ENCODE measurements at regions not wholly inside any gene's neighbourhood (a gene's known extent, or its start where the extent isn't known, plus 50 kb on each side); places are given as distances from the start of the nearest gene placed in this dataset.

DNA sequence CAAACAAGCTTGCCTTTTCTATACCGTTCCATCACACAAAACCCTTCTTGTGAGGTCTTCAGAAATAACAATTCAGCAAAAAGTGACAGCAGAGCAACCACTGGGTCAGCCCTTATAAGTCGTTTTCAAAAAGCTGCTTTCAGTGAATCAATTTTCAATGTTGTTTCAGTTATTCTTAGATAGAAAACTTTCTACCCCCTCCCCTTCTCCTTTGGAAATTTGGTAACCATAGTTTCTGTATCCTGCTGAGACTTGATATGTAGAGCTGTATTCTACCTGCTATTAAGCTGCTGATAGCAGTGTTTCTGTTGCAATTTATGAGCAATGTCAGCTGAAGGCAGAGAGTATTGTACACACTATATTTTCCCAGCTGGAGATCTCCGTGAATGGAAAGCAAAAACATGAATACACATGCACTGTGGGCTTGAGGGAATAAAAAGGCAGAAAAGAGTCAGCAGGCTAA lies 75.7 kb downstream of the ZNF608 start (continued):
- TF ChIP-seq, protein P1, sequence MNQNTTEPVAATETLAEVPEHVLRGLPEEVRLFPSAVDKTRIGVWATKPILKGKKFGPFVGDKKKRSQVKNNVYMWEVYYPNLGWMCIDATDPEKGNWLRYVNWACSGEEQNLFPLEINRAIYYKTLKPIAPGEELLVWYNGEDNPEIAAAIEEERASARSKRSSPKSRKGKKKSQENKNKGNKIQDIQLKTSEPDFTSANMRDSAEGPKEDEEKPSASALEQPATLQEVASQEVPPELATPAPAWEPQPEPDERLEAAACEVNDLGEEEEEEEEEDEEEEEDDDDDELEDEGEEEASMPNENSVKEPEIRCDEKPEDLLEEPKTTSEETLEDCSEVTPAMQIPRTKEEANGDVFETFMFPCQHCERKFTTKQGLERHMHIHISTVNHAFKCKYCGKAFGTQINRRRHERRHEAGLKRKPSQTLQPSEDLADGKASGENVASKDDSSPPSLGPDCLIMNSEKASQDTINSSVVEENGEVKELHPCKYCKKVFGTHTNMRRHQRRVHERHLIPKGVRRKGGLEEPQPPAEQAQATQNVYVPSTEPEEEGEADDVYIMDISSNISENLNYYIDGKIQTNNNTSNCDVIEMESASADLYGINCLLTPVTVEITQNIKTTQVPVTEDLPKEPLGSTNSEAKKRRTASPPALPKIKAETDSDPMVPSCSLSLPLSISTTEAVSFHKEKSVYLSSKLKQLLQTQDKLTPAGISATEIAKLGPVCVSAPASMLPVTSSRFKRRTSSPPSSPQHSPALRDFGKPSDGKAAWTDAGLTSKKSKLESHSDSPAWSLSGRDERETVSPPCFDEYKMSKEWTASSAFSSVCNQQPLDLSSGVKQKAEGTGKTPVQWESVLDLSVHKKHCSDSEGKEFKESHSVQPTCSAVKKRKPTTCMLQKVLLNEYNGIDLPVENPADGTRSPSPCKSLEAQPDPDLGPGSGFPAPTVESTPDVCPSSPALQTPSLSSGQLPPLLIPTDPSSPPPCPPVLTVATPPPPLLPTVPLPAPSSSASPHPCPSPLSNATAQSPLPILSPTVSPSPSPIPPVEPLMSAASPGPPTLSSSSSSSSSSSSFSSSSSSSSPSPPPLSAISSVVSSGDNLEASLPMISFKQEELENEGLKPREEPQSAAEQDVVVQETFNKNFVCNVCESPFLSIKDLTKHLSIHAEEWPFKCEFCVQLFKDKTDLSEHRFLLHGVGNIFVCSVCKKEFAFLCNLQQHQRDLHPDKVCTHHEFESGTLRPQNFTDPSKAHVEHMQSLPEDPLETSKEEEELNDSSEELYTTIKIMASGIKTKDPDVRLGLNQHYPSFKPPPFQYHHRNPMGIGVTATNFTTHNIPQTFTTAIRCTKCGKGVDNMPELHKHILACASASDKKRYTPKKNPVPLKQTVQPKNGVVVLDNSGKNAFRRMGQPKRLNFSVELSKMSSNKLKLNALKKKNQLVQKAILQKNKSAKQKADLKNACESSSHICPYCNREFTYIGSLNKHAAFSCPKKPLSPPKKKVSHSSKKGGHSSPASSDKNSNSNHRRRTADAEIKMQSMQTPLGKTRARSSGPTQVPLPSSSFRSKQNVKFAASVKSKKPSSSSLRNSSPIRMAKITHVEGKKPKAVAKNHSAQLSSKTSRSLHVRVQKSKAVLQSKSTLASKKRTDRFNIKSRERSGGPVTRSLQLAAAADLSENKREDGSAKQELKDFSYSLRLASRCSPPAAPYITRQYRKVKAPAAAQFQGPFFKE (tag by site-specific recombination; IDR thresholded peaks at IDR 0.05; ENCODE audit: borderline replicate concordance) = no peak
- TF ChIP-seq ZXDB (tag by site-specific recombination; IDR thresholded peaks at IDR 0.05) (peak; percentile 77; the same call in 1 of the 2 replicates), ZNF133 (tag by site-specific recombination; IDR thresholded peaks at IDR 0.05) (no peak), ZNF433 (tag by site-specific recombination; IDR thresholded peaks at IDR 0.05; ENCODE audit: low read depth) (no peak), ZNF530 (tag by site-specific recombination; IDR thresholded peaks at IDR 0.05; ENCODE audit: low read depth) (no peak), ZNF214 (tag by site-specific recombination; IDR thresholded peaks at IDR 0.05; ENCODE audit: borderline replicate concordance) (no peak), ZNF501 (tag by site-specific recombination; IDR thresholded peaks at IDR 0.05) (no peak), ZNF404 (tag by site-specific recombination; IDR thresholded peaks at IDR 0.05) (no peak), GLI4 (tag by site-specific recombination; IDR thresholded peaks at IDR 0.05) (no peak), KLF8 (tag by site-specific recombination; IDR thresholded peaks at IDR 0.05) (no peak), OSR2 (tag by site-specific recombination; IDR thresholded peaks at IDR 0.05) (peak; percentile 34), ZBTB20 (tag by site-specific recombination; IDR thresholded peaks at IDR 0.05) (no peak; the same call in 1 of the 2 replicates), GLI2 (tag by site-specific recombination; IDR thresholded peaks at IDR 0.05; ENCODE audit: borderline replicate concordance, low read depth) (no peak), ZNF155 (tag by site-specific recombination; IDR thresholded peaks at IDR 0.05) (no peak), ZNF341 (tag by site-specific recombination; IDR thresholded peaks at IDR 0.05; ENCODE audit: low read depth) (no peak), ZNF585B (tag by site-specific recombination; IDR thresholded peaks at IDR 0.05) (no peak), ZNF837 (tag by site-specific recombination; IDR thresholded peaks at IDR 0.05) (no peak)
- TF ChIP-seq, protein P2, sequence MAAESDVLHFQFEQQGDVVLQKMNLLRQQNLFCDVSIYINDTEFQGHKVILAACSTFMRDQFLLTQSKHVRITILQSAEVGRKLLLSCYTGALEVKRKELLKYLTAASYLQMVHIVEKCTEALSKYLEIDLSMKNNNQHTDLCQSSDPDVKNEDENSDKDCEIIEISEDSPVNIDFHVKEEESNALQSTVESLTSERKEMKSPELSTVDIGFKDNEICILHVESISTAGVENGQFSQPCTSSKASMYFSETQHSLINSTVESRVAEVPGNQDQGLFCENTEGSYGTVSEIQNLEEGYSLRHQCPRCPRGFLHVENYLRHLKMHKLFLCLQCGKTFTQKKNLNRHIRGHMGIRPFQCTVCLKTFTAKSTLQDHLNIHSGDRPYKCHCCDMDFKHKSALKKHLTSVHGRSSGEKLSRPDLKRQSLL (tag by site-specific recombination; IDR thresholded peaks at IDR 0.05) = no peak
- TF ChIP-seq, protein P3, sequence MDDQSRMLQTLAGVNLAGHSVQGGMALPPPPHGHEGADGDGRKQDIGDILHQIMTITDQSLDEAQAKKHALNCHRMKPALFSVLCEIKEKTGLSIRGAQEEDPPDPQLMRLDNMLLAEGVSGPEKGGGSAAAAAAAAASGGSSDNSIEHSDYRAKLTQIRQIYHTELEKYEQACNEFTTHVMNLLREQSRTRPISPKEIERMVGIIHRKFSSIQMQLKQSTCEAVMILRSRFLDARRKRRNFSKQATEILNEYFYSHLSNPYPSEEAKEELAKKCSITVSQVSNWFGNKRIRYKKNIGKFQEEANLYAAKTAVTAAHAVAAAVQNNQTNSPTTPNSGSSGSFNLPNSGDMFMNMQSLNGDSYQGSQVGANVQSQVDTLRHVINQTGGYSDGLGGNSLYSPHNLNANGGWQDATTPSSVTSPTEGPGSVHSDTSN (CRISPR knock-in tag; IDR thresholded peaks at IDR 0.05) = no peak
- TF ChIP-seq, protein P4, sequence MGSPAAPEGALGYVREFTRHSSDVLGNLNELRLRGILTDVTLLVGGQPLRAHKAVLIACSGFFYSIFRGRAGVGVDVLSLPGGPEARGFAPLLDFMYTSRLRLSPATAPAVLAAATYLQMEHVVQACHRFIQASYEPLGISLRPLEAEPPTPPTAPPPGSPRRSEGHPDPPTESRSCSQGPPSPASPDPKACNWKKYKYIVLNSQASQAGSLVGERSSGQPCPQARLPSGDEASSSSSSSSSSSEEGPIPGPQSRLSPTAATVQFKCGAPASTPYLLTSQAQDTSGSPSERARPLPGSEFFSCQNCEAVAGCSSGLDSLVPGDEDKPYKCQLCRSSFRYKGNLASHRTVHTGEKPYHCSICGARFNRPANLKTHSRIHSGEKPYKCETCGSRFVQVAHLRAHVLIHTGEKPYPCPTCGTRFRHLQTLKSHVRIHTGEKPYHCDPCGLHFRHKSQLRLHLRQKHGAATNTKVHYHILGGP (tag by site-specific recombination; IDR thresholded peaks at IDR 0.05) = peak; percentile 96
- TF ChIP-seq, protein P5, sequence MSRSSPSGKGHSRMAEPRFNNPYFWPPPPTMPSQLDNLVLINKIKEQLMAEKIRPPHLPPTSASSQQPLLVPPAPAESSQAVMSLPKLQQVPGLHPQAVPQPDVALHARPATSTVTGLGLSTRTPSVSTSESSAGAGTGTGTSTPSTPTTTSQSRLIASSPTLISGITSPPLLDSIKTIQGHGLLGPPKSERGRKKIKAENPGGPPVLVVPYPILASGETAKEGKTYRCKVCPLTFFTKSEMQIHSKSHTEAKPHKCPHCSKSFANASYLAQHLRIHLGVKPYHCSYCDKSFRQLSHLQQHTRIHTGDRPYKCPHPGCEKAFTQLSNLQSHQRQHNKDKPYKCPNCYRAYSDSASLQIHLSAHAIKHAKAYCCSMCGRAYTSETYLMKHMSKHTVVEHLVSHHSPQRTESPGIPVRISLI (tag by site-specific recombination; IDR thresholded peaks at IDR 0.05) = no peak
- TF ChIP-seq, protein P6, sequence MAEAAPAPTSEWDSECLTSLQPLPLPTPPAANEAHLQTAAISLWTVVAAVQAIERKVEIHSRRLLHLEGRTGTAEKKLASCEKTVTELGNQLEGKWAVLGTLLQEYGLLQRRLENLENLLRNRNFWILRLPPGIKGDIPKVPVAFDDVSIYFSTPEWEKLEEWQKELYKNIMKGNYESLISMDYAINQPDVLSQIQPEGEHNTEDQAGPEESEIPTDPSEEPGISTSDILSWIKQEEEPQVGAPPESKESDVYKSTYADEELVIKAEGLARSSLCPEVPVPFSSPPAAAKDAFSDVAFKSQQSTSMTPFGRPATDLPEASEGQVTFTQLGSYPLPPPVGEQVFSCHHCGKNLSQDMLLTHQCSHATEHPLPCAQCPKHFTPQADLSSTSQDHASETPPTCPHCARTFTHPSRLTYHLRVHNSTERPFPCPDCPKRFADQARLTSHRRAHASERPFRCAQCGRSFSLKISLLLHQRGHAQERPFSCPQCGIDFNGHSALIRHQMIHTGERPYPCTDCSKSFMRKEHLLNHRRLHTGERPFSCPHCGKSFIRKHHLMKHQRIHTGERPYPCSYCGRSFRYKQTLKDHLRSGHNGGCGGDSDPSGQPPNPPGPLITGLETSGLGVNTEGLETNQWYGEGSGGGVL (tag by site-specific recombination; IDR thresholded peaks at IDR 0.05) = no peak
- TF ChIP-seq, protein P7, sequence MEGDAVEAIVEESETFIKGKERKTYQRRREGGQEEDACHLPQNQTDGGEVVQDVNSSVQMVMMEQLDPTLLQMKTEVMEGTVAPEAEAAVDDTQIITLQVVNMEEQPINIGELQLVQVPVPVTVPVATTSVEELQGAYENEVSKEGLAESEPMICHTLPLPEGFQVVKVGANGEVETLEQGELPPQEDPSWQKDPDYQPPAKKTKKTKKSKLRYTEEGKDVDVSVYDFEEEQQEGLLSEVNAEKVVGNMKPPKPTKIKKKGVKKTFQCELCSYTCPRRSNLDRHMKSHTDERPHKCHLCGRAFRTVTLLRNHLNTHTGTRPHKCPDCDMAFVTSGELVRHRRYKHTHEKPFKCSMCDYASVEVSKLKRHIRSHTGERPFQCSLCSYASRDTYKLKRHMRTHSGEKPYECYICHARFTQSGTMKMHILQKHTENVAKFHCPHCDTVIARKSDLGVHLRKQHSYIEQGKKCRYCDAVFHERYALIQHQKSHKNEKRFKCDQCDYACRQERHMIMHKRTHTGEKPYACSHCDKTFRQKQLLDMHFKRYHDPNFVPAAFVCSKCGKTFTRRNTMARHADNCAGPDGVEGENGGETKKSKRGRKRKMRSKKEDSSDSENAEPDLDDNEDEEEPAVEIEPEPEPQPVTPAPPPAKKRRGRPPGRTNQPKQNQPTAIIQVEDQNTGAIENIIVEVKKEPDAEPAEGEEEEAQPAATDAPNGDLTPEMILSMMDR (tag by site-specific recombination; IDR thresholded peaks at IDR 0.05) = no peak
- TF ChIP-seq, protein P8, sequence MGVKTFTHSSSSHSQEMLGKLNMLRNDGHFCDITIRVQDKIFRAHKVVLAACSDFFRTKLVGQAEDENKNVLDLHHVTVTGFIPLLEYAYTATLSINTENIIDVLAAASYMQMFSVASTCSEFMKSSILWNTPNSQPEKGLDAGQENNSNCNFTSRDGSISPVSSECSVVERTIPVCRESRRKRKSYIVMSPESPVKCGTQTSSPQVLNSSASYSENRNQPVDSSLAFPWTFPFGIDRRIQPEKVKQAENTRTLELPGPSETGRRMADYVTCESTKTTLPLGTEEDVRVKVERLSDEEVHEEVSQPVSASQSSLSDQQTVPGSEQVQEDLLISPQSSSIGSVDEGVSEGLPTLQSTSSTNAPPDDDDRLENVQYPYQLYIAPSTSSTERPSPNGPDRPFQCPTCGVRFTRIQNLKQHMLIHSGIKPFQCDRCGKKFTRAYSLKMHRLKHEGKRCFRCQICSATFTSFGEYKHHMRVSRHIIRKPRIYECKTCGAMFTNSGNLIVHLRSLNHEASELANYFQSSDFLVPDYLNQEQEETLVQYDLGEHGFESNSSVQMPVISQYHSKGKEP (tag by site-specific recombination; IDR thresholded peaks at IDR 0.05) = peak; percentile 97

Data from HEK293 (cell line).